Kidney (tissue), 13 donors: ENCODE measurements at regions not wholly inside any gene's neighbourhood (a gene's known extent, or its start where the extent isn't known, plus 50 kb on each side); places are given as distances from the start of the nearest gene placed in this dataset.

Source experiments
- DNase-seq, 5 donors: peaks; one replicate each; pipeline ENCODE4 v3.0.0-alpha.2; 2013 to 2020
- FAIRE-seq: peaks from 2 replicates; lab custom pipeline; 2012; peaks lifted over from hg19 to GRCh38; lab: Jason Lieb, UNC
- H3K27ac ChIP-seq, 2 donors: one replicate each; pipeline ENCODE4 v1.7.0; 2013; ENCODE audit warnings: low read depth in 2 of 2, low read length in 2 of 2, inconsistent platforms in 1 of 2
- H3K27me3 ChIP-seq: one replicate; pipeline ENCODE4 v1.7.1; 2013; ENCODE audit warnings: low read length, inconsistent platforms; ENCODE audit not compliant: control insufficient read depth, insufficient read depth
- H3K36me3 ChIP-seq, 3 donors: one replicate each; pipeline versions ENCODE4 v1.7.0 to v1.7.1; 2013; ENCODE audit warnings: low read length in 3 of 3, control low read depth in 1 of 3, inconsistent platforms in 1 of 3; ENCODE audit not compliant: insufficient read depth in 3 of 3, control insufficient read depth in 2 of 3
- H3K4me1 ChIP-seq, 3 donors: one replicate each; pipeline versions ENCODE4 v1.7.0 to v1.7.1; 2013; ENCODE audit warnings: low read length in 3 of 3, inconsistent platforms in 1 of 3, low read depth in 1 of 3; ENCODE audit not compliant: control insufficient read depth in 2 of 3, insufficient read depth in 2 of 3
- H3K4me3 ChIP-seq, 3 donors: one replicate each; pipeline versions ENCODE4 v1.7.0 to v1.8.1; 2013; ENCODE audit warnings: low read length in 3 of 3, control low read depth in 1 of 3, inconsistent platforms in 1 of 3
- H3K9ac ChIP-seq, 3 donors: one replicate each; pipeline versions ENCODE4 v1.7.0 to v1.7.1; 2013; ENCODE audit warnings: low read length in 3 of 3, control low read depth in 1 of 3, inconsistent platforms in 1 of 3
- H3K9me3 ChIP-seq, 3 donors: one replicate each; pipeline versions ENCODE4 v1.7.0 to v1.7.1; 2013; ENCODE audit warnings: low read length in 3 of 3, control low read depth in 1 of 3, inconsistent platforms in 1 of 3; ENCODE audit not compliant: control insufficient read depth in 2 of 3, insufficient read depth in 1 of 3
- intact Hi-C: fragments of 100-400 bp; cut with DNase I; formaldehyde crosslinking; loops from one replicate; pipeline ENCODE4 v1.11.1; 2022
- TF ChIP-seq, protein P1 (sequence below): IDR thresholded peaks from 3 replicates; pipeline ENCODE4 v1.5.1; 2012; ENCODE audit warnings: mild to moderate bottlenecking, moderate library complexity, borderline replicate concordance; ENCODE audit not compliant: insufficient read depth; ENCODE audit errors: extremely low read depth
- donor health status: control.
- donor health status: control.
- donor health status: control.
- donor health status: control.
- donor health status: control.
- donor health status: DM: yes; HTN: yes; CAD: no.
- donor health status: Normal renal cell carcinoma (clear cell type).

- DNase-seq = peak in 1 of 5 donors; percentile 4
- TF ChIP-seq, protein P1, sequence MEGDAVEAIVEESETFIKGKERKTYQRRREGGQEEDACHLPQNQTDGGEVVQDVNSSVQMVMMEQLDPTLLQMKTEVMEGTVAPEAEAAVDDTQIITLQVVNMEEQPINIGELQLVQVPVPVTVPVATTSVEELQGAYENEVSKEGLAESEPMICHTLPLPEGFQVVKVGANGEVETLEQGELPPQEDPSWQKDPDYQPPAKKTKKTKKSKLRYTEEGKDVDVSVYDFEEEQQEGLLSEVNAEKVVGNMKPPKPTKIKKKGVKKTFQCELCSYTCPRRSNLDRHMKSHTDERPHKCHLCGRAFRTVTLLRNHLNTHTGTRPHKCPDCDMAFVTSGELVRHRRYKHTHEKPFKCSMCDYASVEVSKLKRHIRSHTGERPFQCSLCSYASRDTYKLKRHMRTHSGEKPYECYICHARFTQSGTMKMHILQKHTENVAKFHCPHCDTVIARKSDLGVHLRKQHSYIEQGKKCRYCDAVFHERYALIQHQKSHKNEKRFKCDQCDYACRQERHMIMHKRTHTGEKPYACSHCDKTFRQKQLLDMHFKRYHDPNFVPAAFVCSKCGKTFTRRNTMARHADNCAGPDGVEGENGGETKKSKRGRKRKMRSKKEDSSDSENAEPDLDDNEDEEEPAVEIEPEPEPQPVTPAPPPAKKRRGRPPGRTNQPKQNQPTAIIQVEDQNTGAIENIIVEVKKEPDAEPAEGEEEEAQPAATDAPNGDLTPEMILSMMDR = no peak
- intact Hi-C loops = no loop called here
- Histone ChIP-seq H3K4me1 (no peaks in the 10 kb centered on the region), H3K27me3 (no peaks in the 10 kb centered on the region), H3K4me3 (no peak overlapping the region), H3K9ac (no peak overlapping the region), H3K9me3 (peaks cover 0 to 8% (median 0%) of the 10 kb centered on the region in 3 donors), H3K36me3 (no peaks in the 10 kb centered on the region), H3K27ac (no peak overlapping the region)
- no peak for FAIRE-seq
Measured at GRCh38 chr9:115590011-115590410, 472.1 kb upstream of the TNC start.

DNA sequence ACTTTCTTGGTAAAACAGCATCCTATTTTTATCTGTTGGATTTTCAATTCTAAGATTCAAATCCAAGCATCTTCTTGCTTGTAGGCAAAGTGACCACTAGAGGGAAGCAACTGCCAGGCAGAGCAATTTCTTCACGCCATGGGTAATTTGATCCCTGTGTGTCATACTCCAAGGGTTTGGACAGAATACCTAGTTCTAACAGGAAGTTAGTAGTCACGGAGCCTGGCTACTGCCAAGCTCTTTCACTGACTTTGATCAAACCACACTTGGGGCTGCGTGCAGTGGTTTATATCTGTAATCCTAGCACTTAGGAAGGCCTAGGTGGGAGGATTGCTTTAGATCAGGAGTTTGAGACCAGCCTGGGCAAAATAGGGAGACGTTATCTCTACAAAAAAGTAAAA, 473.6 kb upstream of the TNC start:
- peaks cover 0 to 8% (median 0%) of the 10 kb centered on the region in 3 donors for H3K9me3 ChIP-seq
- DNase-seq (peak in 4 of 5 donors; percentile 78 to 95 (median 88)), FAIRE-seq (peak; percentile 60)
- TF ChIP-seq, protein P1 = peak; percentile 94
- H3K27ac ChIP-seq = no peak overlapping the region
- H3K27me3 ChIP-seq = no peaks in the 10 kb centered on the region
- no peak overlapping the region for H3K9ac ChIP-seq
- no peak overlapping the region for H3K4me3 ChIP-seq
- no peaks in the 10 kb centered on the region for H3K36me3 ChIP-seq
- H3K4me1 ChIP-seq = no peaks in the 10 kb centered on the region
- intact Hi-C loops = no loop called here

DNA sequence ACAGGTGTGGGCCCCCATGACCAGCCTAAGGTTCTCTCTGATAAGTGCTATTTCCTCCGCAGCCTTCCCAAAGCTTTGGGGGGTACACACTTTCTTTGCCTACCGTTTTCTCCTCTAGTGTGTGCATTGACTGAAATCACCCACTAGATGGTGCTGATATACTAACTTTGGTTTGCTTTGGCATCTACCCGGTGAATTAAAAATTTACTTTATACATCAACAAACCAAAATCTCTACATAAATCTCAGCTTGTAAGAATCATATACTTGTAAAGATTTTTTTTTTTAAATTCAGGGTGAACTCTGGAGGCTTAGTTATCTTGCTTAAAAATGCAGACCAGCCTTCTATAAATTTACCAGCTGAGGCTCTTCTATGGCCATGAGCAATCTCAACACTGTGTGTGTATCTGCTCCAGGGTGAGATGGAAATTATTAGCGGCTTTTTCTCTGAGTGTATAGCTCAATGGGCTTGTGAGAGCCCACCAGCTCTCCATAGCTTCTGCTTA, 475.7 kb upstream of the TNC start:
- peaks cover 0 to 8% (median 0%) of the 10 kb centered on the region in 3 donors for H3K9me3 ChIP-seq
- no peaks in the 10 kb centered on the region for H3K36me3 ChIP-seq
- TF ChIP-seq, protein P1 = peak; percentile 72
- intact Hi-C loops = no loop called here
- H3K27me3 ChIP-seq = no peaks in the 10 kb centered on the region
- FAIRE-seq = no peak
- DNase-seq = peak in 4 of 5 donors; percentile 18 to 78 (median 47)
- no peaks in the 10 kb centered on the region for H3K4me1 ChIP-seq
- no peak overlapping the region for H3K9ac ChIP-seq
- H3K4me3 ChIP-seq = no peak overlapping the region
- no peak overlapping the region for H3K27ac ChIP-seq

DNA sequence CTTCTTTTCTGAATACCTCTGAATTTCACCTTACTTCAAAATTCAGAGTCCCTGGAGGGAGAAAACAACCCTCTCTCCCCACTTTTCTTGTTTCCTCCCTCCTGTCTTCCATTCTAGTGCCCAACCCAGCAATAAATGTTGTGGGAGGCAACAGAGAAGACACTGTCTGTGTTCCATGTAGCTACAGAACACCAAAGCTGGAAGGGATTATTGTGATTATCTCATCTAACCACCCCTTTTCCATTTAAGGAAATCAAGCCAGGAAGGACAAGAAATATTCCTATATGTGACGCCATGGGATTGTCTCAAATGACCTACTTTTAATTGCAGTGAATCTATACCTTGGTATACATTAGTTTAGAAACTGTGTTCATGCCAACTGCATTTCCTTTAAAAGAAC, 476.6 kb upstream of the TNC start:
- peaks cover 0 to 2% (median 0%) of the 10 kb centered on the region in 3 donors for H3K9me3 ChIP-seq
- H3K9ac ChIP-seq = no peak overlapping the region
- H3K4me1 ChIP-seq = no peaks in the 10 kb centered on the region
- TF ChIP-seq, protein P1 = no peak
- FAIRE-seq = no peak
- no peaks in the 10 kb centered on the region for H3K27me3 ChIP-seq
- intact Hi-C loops = no loop called here
- no peak for DNase-seq
- H3K27ac ChIP-seq = no peak overlapping the region
- no peaks in the 10 kb centered on the region for H3K36me3 ChIP-seq
- no peak overlapping the region for H3K4me3 ChIP-seq
